GM06990 (cell line): ENCODE measurements at regions not wholly inside any gene's neighbourhood (a gene's known extent, or its start where the extent isn't known, plus 50 kb on each side); places are given as distances from the start of the nearest gene placed in this dataset.
"Not testable (repeated sequence)": the region's sequence is repeated elsewhere in the genome, so short reads cannot be mapped to it uniquely, and the experiment has no call there.

Experiments used
- DNase-seq: peaks from one replicate; pipeline ENCODE4 v3.0.0-alpha.2; 2011; ENCODE audit not compliant: insufficient read length; ENCODE audit errors: extremely low read depth
- H3K27me3 ChIP-seq: replicated peaks from 2 replicates; pipeline ENCODE4 v1.6.0; 2011; ENCODE audit warnings: low read length; ENCODE audit not compliant: control insufficient read depth, insufficient read depth
- H3K36me3 ChIP-seq: 2 replicates; pipeline ENCODE4 v1.5.1; 2011; ENCODE audit warnings: low read length; ENCODE audit not compliant: control insufficient read depth, insufficient read depth
- H3K4me3 ChIP-seq: replicated peaks from 2 replicates; pipeline ENCODE4 v1.5.1; 2011; ENCODE audit warnings: low read depth, mild to moderate bottlenecking, control low read depth, low read length
- TF ChIP-seq, protein P1 (sequence below): IDR thresholded peaks from 2 replicates; pipeline ENCODE4 v1.5.1; 2011; ENCODE audit warnings: low read length, control low read depth, mild to moderate bottlenecking, inconsistent platforms; ENCODE audit not compliant: insufficient read depth, poor library complexity, severe bottlenecking

- Histone ChIP-seq H3K27me3 (no peaks in the 10 kb centered on the region), H3K4me3 (no peak overlapping the region), H3K36me3 (no peaks in the 10 kb centered on the region)
- no peak for DNase-seq
- TF ChIP-seq, protein P1, sequence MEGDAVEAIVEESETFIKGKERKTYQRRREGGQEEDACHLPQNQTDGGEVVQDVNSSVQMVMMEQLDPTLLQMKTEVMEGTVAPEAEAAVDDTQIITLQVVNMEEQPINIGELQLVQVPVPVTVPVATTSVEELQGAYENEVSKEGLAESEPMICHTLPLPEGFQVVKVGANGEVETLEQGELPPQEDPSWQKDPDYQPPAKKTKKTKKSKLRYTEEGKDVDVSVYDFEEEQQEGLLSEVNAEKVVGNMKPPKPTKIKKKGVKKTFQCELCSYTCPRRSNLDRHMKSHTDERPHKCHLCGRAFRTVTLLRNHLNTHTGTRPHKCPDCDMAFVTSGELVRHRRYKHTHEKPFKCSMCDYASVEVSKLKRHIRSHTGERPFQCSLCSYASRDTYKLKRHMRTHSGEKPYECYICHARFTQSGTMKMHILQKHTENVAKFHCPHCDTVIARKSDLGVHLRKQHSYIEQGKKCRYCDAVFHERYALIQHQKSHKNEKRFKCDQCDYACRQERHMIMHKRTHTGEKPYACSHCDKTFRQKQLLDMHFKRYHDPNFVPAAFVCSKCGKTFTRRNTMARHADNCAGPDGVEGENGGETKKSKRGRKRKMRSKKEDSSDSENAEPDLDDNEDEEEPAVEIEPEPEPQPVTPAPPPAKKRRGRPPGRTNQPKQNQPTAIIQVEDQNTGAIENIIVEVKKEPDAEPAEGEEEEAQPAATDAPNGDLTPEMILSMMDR: no peak
Observed at GRCh38 chr22:23446796-23447350, 133.2 kb downstream of the IGLL1 start.

DNA sequence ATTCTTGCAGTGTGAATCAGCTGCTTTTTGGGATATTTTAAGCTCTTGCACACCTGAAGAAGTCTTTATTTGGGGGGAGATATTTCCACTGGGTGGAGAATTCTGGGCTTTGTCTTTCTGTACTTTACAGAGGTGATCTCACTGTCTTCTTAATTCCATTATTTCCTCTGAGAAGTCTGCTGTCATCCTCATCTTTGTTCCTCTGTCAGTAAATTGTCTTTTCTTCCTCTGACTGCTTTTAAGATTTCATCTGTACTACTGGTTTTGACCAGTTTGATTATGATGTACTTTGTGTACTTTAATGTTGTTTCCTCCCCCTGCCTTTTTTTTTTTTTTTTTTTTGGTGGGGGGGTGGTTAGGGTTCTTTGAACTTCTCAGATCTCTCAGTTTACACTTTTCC lies 133.9 kb downstream of the IGLL1 start:
- not testable (repeated sequence) for DNase-seq, H3K4me3 ChIP-seq, H3K36me3 ChIP-seq, H3K27me3 ChIP-seq

GRCh38 chr22:23443905-23444304 lies 136.2 kb downstream of the IGLL1 start:
- not testable (repeated sequence) for DNase-seq

DNA sequence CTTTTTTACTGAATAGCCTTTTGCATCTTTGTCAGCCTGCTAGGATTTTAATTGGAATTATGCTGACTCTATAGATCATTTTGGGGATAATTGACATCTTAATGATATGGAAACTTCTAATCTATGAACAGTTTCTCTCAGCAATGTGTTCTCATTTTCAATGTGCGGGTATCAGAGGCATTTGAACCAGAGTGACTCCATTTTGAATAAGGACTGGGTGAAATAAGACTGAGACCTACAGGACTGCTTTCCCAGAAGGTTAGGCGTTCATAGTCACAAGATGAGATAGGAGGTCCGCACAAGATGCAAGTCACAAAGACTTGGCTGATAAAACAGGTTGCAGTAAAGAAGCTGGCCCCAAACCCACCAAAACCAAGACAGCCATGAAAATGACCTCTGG lies 140.5 kb downstream of the IGLL1 start:
- H3K27me3 ChIP-seq, H3K4me3 ChIP-seq, DNase-seq, H3K36me3 ChIP-seq: not testable (repeated sequence)

More at GRCh38 chr22:23443905-23444304, 136.2 kb downstream of the IGLL1 start:
- not testable (repeated sequence) for H3K36me3 ChIP-seq, H3K4me3 ChIP-seq, H3K27me3 ChIP-seq

DNA sequence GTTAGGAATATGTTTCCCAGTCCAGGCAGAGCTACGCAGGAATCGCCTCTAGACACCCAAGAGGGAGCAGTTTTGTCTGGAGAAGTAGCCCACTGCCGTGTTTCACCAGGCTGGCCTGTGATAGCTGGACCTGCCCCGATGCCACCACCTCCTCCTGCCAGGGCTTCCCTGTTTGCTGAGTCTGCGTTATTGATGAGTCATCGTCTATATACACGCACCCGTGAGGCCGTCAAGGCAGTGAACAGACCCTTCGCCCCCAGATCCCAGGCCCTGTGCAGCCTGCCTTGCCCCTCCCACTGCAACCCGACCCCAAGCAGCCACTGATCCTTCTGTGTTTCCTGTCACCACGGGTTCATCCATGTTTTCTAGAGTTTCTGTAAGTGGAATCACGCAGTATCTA lies 141.9 kb downstream of the IGLL1 start:
- Histone ChIP-seq H3K36me3 (no peaks in the 10 kb centered on the region), H3K27me3 (no peaks in the 10 kb centered on the region), H3K4me3 (no peak overlapping the region)
- TF ChIP-seq, protein P1: no peak
- DNase-seq: no peak

- no peak for DNase-seq
- Histone ChIP-seq H3K36me3 (no peaks in the 10 kb centered on the region), H3K4me3 (no peak overlapping the region), H3K27me3 (no peaks in the 10 kb centered on the region)
- TF ChIP-seq, protein P1: no peak
Observed at GRCh38 chr22:23437779-23438178, 142.3 kb downstream of the IGLL1 start.

DNA sequence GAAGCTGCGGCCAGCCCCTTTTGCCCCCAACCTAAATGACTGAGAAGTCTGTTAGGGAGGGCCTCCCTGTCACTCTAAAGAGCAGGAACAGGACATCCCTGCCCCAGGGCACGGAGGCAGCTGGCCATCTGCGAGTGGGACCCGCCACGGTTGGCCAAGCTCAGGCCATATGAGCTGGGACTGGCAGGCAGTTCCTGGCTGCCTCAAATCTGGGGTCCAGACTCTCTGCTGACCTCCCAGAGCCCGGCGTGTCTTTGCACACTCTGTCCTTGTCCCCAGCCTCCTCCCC lies 143.0 kb downstream of the IGLL1 start:
- H3K4me3 ChIP-seq, DNase-seq, H3K36me3 ChIP-seq, H3K27me3 ChIP-seq: not testable (repeated sequence)

- H3K27me3 ChIP-seq, DNase-seq, H3K36me3 ChIP-seq, H3K4me3 ChIP-seq: not testable (repeated sequence)
Observed at GRCh38 chr22:23436354-23437106, 143.6 kb downstream of the IGLL1 start.

GRCh38 chr22:23435186-23435585 lies 144.9 kb downstream of the IGLL1 start:
- H3K27me3 ChIP-seq: not testable (repeated sequence)

DNA sequence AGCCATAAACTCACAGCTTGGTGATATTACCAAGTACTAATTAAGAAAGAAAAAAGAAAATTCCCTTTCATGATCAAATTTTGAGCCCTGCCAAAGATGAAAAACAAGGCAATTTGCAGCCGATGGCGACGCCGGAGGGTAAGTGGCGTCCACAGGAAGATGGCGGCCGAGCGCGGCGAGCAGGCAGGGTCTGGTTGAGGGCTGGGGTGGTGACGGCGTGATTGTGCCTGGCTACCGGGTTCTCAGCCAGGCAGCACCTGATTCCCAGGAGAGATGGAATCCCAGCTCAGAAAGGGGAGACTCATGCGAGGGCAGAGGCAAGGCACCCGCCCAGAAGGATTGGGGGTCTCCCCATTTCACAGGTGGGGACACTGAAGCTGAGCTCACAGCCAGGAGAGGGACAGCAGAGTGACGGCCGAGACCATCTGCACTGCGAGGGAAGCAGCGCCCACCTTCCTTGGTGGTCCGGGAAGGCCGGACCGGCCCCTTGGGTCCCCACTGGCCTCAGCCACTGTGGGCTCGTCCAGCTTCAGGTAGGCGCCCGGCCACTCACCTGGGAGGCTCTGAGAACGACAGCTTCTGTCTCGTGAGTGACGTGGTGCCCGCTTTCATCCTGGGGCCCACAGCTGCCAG lies 145.8 kb downstream of the IGLL1 start:
- not testable (repeated sequence) for H3K27me3 ChIP-seq, H3K4me3 ChIP-seq, DNase-seq, H3K36me3 ChIP-seq

More at GRCh38 chr22:23435186-23435585, 144.9 kb downstream of the IGLL1 start:
- not testable (repeated sequence) for H3K36me3 ChIP-seq, DNase-seq, H3K4me3 ChIP-seq
